ENCODE measurements at regions not wholly inside any gene's neighbourhood (a gene's known extent, or its start where the extent isn't known, plus 50 kb on each side); places are given as distances from the start of the nearest gene placed in this dataset.

- no peak for DNase-seq (ENCODE audit: low read depth in 2 of 2)
These were observed 122.7 kb upstream of the SESN3 start for GRCh38 chr11:95353706-95354105.

- DNase-seq (ENCODE audit: low read depth in 2 of 2) = no peak
These were observed 121.8 kb upstream of the SESN3 start for GRCh38 chr11:95352733-95353346.

GRCh38 chr11:95349345-95349942 lies 118.4 kb upstream of the SESN3 start:
- DNase-seq (ENCODE audit: low read depth in 2 of 2) = no peak

GRCh38 chr11:95346265-95346664 lies 115.3 kb upstream of the SESN3 start:
- no peak for DNase-seq (ENCODE audit: low read depth in 2 of 2)

- no peak for DNase-seq (ENCODE audit: low read depth in 2 of 2)
These were observed 114.6 kb upstream of the SESN3 start for GRCh38 chr11:95345651-95346050.

- DNase-seq (ENCODE audit: low read depth in 2 of 2) = no peak
These were observed 114.1 kb upstream of the SESN3 start for GRCh38 chr11:95344932-95345642.

- no peak for DNase-seq (ENCODE audit: low read depth in 2 of 2)
These were observed 110.2 kb upstream of the SESN3 start for GRCh38 chr11:95341221-95341620.

- DNase-seq (ENCODE audit: low read depth in 2 of 2) = no peak
These were observed 108.3 kb upstream of the SESN3 start for GRCh38 chr11:95339086-95339901.

GRCh38 chr11:95338430-95338991 lies 107.5 kb upstream of the SESN3 start:
- DNase-seq (ENCODE audit: low read depth in 2 of 2) = no peak

GRCh38 chr11:95337972-95338429 lies 107.0 kb upstream of the SESN3 start:
- no peak for DNase-seq (ENCODE audit: low read depth in 2 of 2)

GRCh38 chr11:95337175-95337957 lies 106.4 kb upstream of the SESN3 start:
- peak in 1 of 2 donors; percentile 0 for DNase-seq (ENCODE audit: low read depth in 2 of 2)

- DNase-seq (ENCODE audit: low read depth in 2 of 2) = no peak
These were observed 105.0 kb upstream of the SESN3 start for GRCh38 chr11:95335989-95336388.

- DNase-seq (ENCODE audit: low read depth in 2 of 2) = no peak
These were observed 100.2 kb upstream of the SESN3 start for GRCh38 chr11:95331161-95331560.

GRCh38 chr11:95330302-95330701 lies 99.3 kb upstream of the SESN3 start:
- no peak for DNase-seq (ENCODE audit: low read depth in 2 of 2)

- no peak for DNase-seq (ENCODE audit: low read depth in 2 of 2)
These were observed 96.4 kb upstream of the SESN3 start for GRCh38 chr11:95327273-95327948.

- no peak for DNase-seq (ENCODE audit: low read depth in 2 of 2)
These were observed 94.8 kb upstream of the SESN3 start for GRCh38 chr11:95325777-95326258.

GRCh38 chr11:95324826-95325225 lies 93.8 kb upstream of the SESN3 start:
- no peak for DNase-seq (ENCODE audit: low read depth in 2 of 2)

GRCh38 chr11:95322539-95322938 lies 91.5 kb upstream of the SESN3 start:
- no peak for DNase-seq (ENCODE audit: low read depth in 2 of 2)

GRCh38 chr11:95318498-95318897 lies 87.5 kb upstream of the SESN3 start:
- no peak for DNase-seq (ENCODE audit: low read depth in 2 of 2)

- no peak for DNase-seq (ENCODE audit: low read depth in 2 of 2)
These were observed 77.6 kb upstream of the SESN3 start for GRCh38 chr11:95308512-95309035.

Data from stimulated activated CD8-positive, alpha-beta memory T cell treated with anti-CD3 and anti-CD28 coated beads, Interleukin-2, amount 100 ng/mL, for 1 hour (primary cell).